Parathyroid adenoma (tissue), 2 donors: ENCODE measurements at regions not wholly inside any gene's neighbourhood (a gene's known extent, or its start where the extent isn't known, plus 50 kb on each side); places are given as distances from the start of the nearest gene placed in this dataset.

ENCODE experiments used
- H2AFZ ChIP-seq: fragments of 300-600 bp; sonication (generic); one replicate; pipeline ENCODE4 v1.7.0; 2017; ENCODE audit warnings: antibody characterized with exemption, mild to moderate bottlenecking
- H3K27ac ChIP-seq: fragments of 300-600 bp; sonication (generic); one replicate; pipeline ENCODE4 v1.7.0; 2017
- H3K27me3 ChIP-seq: fragments of 300-600 bp; sonication (generic); one replicate; pipeline ENCODE4 v1.7.0; 2017; ENCODE audit warnings: low read length; ENCODE audit not compliant: control insufficient read depth, insufficient read depth
- H3K36me3 ChIP-seq: fragments of 300-600 bp; sonication (generic); one replicate; pipeline ENCODE4 v1.7.0; 2017; ENCODE audit warnings: low read length; ENCODE audit not compliant: control insufficient read depth, insufficient read depth
- H3K4me1 ChIP-seq: fragments of 300-600 bp; sonication (generic); one replicate; pipeline ENCODE4 v1.7.0; 2017; ENCODE audit warnings: control low read depth
- H3K4me2 ChIP-seq: fragments of 300-600 bp; sonication (generic); one replicate; pipeline ENCODE4 v1.7.0; 2017; ENCODE audit warnings: low read length
- H3K4me3 ChIP-seq: fragments of 300-600 bp; sonication (generic); one replicate; pipeline ENCODE4 v1.7.0; 2017; ENCODE audit warnings: low read depth, low read length
- H3K79me2 ChIP-seq: fragments of 300-600 bp; sonication (generic); one replicate; pipeline ENCODE4 v1.7.0; 2017; ENCODE audit warnings: control low read depth
- H3K9ac ChIP-seq: fragments of 300-600 bp; sonication (generic); one replicate; pipeline ENCODE4 v1.7.0; 2017; ENCODE audit warnings: mild to moderate bottlenecking
- H3K9me3 ChIP-seq: fragments of 300-600 bp; sonication (generic); one replicate; pipeline ENCODE4 v1.7.0; 2017; ENCODE audit warnings: low read length; ENCODE audit not compliant: control insufficient read depth
- TF ChIP-seq, protein P1 (sequence below): fragments of 300-600 bp; sonication (generic); IDR thresholded peaks from one replicate; pipeline ENCODE4 v1.7.0; 2017; ENCODE audit warnings: antibody characterized with exemption, mild to moderate bottlenecking
- donor health status: primary hyperparathyroidism.

DNA sequence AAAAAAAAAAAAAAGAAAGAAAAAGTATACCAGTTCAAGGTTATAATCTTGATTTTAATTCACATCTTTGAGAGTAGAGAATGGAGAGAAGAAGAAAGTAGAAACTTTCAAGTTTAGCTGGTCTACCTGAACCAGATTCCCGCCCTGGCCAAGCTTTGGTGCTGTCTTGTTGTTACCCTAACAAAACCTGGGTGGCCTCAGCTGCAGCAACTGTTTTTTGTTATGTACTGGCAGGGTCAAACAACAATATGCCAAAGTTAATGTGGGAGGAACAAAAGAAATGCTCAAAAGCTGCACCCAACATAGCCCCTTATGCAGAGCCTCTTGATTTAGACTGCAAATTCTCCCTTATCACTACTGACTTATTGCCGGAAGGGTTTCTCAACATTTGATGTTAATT, 165.3 kb upstream of the TFPI start:
- Histone ChIP-seq H3K9ac (no peak overlapping the region), H3K4me1 (no peaks in the 10 kb centered on the region), H3K9me3 (no peaks in the 10 kb centered on the region), H3K27ac (no peak overlapping the region), H3K27me3 (no peaks in the 10 kb centered on the region), H3K4me3 (no peak overlapping the region), H3K79me2 (no peaks in the 10 kb centered on the region), H3K36me3 (no peaks in the 10 kb centered on the region), H3K4me2 (no peak overlapping the region), H2AFZ (no peak overlapping the region)
- TF ChIP-seq, protein P1, sequence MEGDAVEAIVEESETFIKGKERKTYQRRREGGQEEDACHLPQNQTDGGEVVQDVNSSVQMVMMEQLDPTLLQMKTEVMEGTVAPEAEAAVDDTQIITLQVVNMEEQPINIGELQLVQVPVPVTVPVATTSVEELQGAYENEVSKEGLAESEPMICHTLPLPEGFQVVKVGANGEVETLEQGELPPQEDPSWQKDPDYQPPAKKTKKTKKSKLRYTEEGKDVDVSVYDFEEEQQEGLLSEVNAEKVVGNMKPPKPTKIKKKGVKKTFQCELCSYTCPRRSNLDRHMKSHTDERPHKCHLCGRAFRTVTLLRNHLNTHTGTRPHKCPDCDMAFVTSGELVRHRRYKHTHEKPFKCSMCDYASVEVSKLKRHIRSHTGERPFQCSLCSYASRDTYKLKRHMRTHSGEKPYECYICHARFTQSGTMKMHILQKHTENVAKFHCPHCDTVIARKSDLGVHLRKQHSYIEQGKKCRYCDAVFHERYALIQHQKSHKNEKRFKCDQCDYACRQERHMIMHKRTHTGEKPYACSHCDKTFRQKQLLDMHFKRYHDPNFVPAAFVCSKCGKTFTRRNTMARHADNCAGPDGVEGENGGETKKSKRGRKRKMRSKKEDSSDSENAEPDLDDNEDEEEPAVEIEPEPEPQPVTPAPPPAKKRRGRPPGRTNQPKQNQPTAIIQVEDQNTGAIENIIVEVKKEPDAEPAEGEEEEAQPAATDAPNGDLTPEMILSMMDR: no peak

DNA sequence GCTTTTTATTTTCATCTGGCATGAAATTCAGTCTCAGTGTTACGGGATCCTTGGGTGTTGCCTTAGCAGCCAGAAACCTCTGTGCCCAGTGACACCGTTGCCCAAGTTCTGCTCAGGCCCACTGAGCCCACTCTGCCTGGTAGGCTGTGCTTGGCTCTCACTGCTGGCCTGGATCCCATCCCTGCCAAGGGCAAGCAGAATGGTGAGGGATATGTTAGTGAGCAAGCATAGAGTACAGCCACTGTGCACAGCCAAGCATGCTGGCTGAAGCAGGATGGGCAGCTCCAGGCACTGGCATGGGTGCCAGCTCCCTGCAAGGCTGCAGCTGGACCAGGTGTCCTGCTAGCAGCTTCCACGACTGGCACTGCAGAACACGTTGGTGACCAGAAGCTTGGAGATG, 194.7 kb upstream of the TFPI start:
- Histone ChIP-seq H3K4me2 (no peak overlapping the region), H3K27ac (no peak overlapping the region), H3K9ac (no peak overlapping the region), H3K27me3 (no peaks in the 10 kb centered on the region), H2AFZ (no peak overlapping the region), H3K36me3 (no peaks in the 10 kb centered on the region), H3K79me2 (no peaks in the 10 kb centered on the region), H3K4me3 (no peak overlapping the region), H3K4me1 (no peaks in the 10 kb centered on the region), H3K9me3 (no peaks in the 10 kb centered on the region)
- TF ChIP-seq, protein P1: no peak

DNA sequence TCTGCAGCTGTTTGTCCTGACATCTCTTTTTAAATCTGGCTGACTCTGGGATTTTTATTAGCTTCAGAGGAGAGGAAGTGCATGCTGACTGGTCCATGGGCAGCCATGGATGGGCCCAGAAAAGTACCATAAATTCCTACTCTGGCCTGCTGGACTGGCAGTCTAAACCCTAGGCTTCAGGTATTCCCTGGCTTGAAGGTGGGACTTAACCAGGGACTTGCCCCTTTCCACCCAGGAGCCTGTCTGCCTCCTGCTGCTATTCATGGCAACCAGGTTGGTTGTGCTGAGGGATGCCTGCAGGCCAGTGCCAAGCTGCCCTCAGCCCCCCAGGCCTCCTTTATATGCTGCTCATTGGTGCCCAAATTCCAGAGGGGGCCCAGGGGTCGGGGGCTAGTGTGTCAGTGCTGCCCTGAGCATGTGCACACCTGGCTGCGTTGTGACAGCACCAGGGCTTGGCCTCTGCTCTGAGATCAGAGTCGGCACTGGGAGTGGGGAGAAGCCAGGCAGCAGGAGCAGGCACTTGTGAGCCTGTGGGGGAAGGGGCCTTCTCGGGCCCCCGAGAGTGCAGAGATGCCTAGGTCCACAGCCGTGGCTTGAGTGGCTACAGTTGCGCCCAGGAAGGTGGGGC, 195.7 kb upstream of the TFPI start:
- no peaks in the 10 kb centered on the region for H3K4me1 ChIP-seq
- no peaks in the 10 kb centered on the region for H3K27me3 ChIP-seq
- no peak overlapping the region for H3K4me2 ChIP-seq
- no peaks in the 10 kb centered on the region for H3K9me3 ChIP-seq
- no peak overlapping the region for H3K9ac ChIP-seq
- no peak overlapping the region for H2AFZ ChIP-seq
- no peak overlapping the region for H3K27ac ChIP-seq
- no peaks in the 10 kb centered on the region for H3K36me3 ChIP-seq
- TF ChIP-seq, protein P1: no peak
- no peak overlapping the region for H3K4me3 ChIP-seq
- H3K79me2 ChIP-seq: no peaks in the 10 kb centered on the region

DNA sequence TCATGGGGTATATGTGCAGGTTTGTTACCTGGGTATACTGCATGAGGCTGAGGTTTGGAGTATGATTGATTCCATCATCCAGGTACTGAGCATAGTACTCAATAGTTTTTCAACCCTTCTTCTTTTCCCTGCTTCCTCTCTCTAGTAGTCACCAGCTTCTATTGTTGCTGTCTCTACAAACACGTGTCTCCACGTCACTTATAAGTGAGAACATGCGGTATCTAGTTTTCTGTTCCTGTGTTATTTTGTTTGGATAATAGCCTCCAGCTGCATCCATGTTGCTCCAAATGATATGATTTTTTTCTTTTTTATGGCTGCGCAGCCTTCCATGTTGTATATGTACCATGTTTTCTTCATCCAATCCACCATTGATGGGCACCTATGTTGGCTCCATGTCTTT, 214.8 kb upstream of the TFPI start:
- no peak overlapping the region for H3K9ac ChIP-seq
- TF ChIP-seq, protein P1: no peak
- no peak overlapping the region for H3K4me3 ChIP-seq
- no peak overlapping the region for H3K27ac ChIP-seq
- no peaks in the 10 kb centered on the region for H3K4me1 ChIP-seq
- no peaks in the 10 kb centered on the region for H3K36me3 ChIP-seq
- no peak overlapping the region for H3K4me2 ChIP-seq
- H3K27me3 ChIP-seq: no peaks in the 10 kb centered on the region
- no peaks in the 10 kb centered on the region for H3K79me2 ChIP-seq
- no peak overlapping the region for H2AFZ ChIP-seq
- H3K9me3 ChIP-seq: no peaks in the 10 kb centered on the region

DNA sequence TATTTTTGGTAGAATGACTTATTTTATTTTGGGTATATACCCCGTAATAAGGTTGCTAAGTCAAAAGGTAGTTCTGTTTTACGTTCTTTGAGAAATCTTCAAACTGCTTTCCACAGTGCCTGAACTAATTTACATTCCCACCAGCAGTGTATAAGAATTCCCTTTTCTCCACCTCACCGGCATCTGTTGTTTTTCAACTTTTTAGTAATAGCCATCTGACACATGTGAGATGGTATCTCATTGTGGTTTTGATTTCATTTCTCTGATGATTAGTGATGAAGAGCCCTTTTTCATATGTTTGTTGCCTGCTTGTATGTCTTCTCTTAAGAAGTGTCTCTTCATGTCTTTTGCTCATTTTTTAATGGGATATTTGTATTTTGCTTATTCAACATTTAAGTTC, 215.2 kb upstream of the TFPI start:
- Histone ChIP-seq H3K27me3 (no peaks in the 10 kb centered on the region), H3K4me2 (no peak overlapping the region), H2AFZ (no peak overlapping the region), H3K36me3 (no peaks in the 10 kb centered on the region), H3K9ac (no peak overlapping the region), H3K4me1 (no peaks in the 10 kb centered on the region), H3K4me3 (no peak overlapping the region), H3K9me3 (no peaks in the 10 kb centered on the region), H3K79me2 (no peaks in the 10 kb centered on the region), H3K27ac (no peak overlapping the region)
- TF ChIP-seq, protein P1: no peak
